SH-SY5Y (cell line): ENCODE measurements at regions not wholly inside any gene's neighbourhood (a gene's known extent, or its start where the extent isn't known, plus 50 kb on each side); places are given as distances from the start of the nearest gene placed in this dataset.

Experiments used
- GATA2 ChIP-seq: IDR thresholded peaks from 2 replicates; pipeline ENCODE4 v1.6.1; 2011; ENCODE audit warnings: mild to moderate bottlenecking, low read depth, low read length
- GATA3 ChIP-seq: IDR thresholded peaks from 2 replicates; pipeline ENCODE4 v1.6.1; 2011; ENCODE audit warnings: low read depth, mild to moderate bottlenecking, low read length, moderate library complexity

DNA sequence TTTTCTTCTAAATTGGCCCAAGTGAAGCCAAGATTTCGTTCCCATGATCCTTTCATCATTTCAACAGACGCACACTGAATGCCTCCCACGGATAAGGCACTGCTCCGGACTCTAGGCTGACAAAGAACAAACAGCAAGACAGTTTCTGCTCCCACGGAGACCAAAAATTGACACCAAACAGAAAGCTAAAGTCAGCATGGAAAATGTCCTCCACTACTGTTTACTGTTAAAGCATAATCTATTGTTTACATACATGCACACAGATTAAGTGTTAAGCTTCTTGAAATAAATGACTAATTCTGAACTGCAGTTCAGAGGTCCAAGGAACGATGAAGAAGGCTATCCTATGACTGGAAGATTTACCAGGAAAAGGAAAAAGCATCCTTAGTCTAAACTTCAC is 199.6 kb downstream of the AASDH start:
- TF ChIP-seq GATA2 = no peak
- TF ChIP-seq GATA3 = no peak
